Mucosa of stomach (tissue), 1 donor: ENCODE measurements at regions not wholly inside any gene's neighbourhood (a gene's known extent, or its start where the extent isn't known, plus 50 kb on each side); places are given as distances from the start of the nearest gene placed in this dataset.
"Not testable (repeated sequence)": the region's sequence is repeated elsewhere in the genome, so short reads cannot be mapped to it uniquely, and the experiment has no call there.

Experiments used
- H3K27me3 ChIP-seq: one replicate; pipeline ENCODE4 v1.7.0; 2013; ENCODE audit warnings: mild to moderate bottlenecking, low read length; ENCODE audit not compliant: control insufficient read depth, insufficient read depth
- H3K36me3 ChIP-seq: one replicate; pipeline ENCODE4 v1.7.0; 2013; ENCODE audit warnings: low read length; ENCODE audit not compliant: control insufficient read depth, insufficient read depth
- H3K4me1 ChIP-seq: one replicate; pipeline ENCODE4 v1.7.0; 2013; ENCODE audit warnings: mild to moderate bottlenecking, low read length; ENCODE audit not compliant: control insufficient read depth, insufficient read depth
- H3K4me3 ChIP-seq: one replicate; pipeline ENCODE4 v1.7.0; 2013; ENCODE audit warnings: low read length
- H3K9ac ChIP-seq: one replicate; pipeline ENCODE4 v1.7.0; 2013; ENCODE audit warnings: mild to moderate bottlenecking, low read length, moderate library complexity
- H3K9me3 ChIP-seq: one replicate; pipeline ENCODE4 v1.7.0; 2013; ENCODE audit warnings: mild to moderate bottlenecking, low read length, moderate library complexity; ENCODE audit not compliant: control insufficient read depth
- donor health status: Pancreatic carcinoma.

- not testable (repeated sequence) for H3K27me3 ChIP-seq, H3K9me3 ChIP-seq, H3K36me3 ChIP-seq, H3K9ac ChIP-seq, H3K4me3 ChIP-seq
- peaks cover 26% of the 10 kb centered on the region for H3K4me1 ChIP-seq
Measured at GRCh38 chr7:6927643-6928042, 101.6 kb upstream of the CCZ1B start.

- not testable (repeated sequence) for H3K9me3 ChIP-seq, H3K36me3 ChIP-seq, H3K27me3 ChIP-seq, H3K4me3 ChIP-seq, H3K9ac ChIP-seq
- H3K4me1 ChIP-seq, result peaks cover 14% of the 10 kb centered on the region
Measured at GRCh38 chr7:6929588-6929987, 103.5 kb upstream of the CCZ1B start.

GRCh38 chr7:6930081-6930635, 104.1 kb upstream of the CCZ1B start:
- H3K36me3 ChIP-seq, H3K9me3 ChIP-seq, H3K4me3 ChIP-seq, H3K9ac ChIP-seq, H3K27me3 ChIP-seq: not testable (repeated sequence)
- H3K4me1 ChIP-seq, result peaks cover 12% of the 10 kb centered on the region

GRCh38 chr7:6930787-6931186, 104.7 kb upstream of the CCZ1B start:
- H3K4me3 ChIP-seq, result not testable (repeated sequence)

DNA sequence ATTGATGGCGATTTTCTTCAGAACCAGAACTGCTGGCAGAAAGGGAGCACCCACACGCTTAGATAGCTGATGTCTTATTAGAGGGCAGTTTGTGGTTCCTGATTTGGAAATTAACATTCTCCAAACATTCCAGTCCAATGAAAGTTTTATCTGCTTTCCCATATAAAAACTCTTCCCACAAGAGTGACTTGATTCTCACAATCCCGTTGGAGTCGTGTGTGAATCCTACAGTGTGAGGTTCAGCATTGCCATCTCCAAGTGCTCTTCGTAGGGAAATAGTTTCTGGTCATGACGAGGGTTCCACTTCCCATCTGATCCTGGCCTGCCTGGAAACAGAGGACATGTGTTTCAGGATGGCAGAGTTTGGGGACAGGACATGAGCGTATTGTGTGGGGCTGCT, 105.4 kb upstream of the CCZ1B start:
- not testable (repeated sequence) for H3K27me3 ChIP-seq, H3K9me3 ChIP-seq, H3K4me3 ChIP-seq, H3K36me3 ChIP-seq, H3K4me1 ChIP-seq, H3K9ac ChIP-seq

More at GRCh38 chr7:6930787-6931186, 104.7 kb upstream of the CCZ1B start:
- H3K36me3 ChIP-seq, H3K9ac ChIP-seq, H3K27me3 ChIP-seq, H3K4me1 ChIP-seq, H3K9me3 ChIP-seq: not testable (repeated sequence)

GRCh38 chr7:6933954-6934632, 108.0 kb upstream of the CCZ1B start:
- not testable (repeated sequence) for H3K9me3 ChIP-seq, H3K4me1 ChIP-seq, H3K27me3 ChIP-seq, H3K9ac ChIP-seq, H3K4me3 ChIP-seq, H3K36me3 ChIP-seq

DNA sequence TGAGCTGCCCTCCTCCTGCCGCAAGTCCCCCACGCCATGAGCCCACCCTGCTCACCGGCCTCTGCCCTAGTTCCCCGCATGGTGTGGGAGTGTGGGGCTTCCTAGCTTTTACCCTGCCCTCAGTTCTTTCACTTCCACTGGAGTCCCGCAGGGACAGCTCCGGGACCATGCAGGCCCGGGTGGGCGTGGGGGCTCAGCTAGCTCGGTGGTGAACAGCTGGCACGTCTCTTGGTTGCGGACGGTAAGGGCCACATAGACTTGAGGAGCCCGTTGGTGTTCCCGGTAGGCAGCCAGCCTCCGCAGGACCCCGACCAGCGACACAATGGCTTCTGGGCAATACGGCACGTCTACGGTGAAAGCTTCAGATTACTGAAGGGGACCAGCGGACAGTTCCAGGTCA, 108.9 kb upstream of the CCZ1B start:
- Histone ChIP-seq H3K9ac (no peak overlapping the region), H3K4me3 (no peak overlapping the region), H3K36me3 (no peaks in the 10 kb centered on the region), H3K4me1 (peaks cover 4% of the 10 kb centered on the region), H3K27me3 (no peaks in the 10 kb centered on the region), H3K9me3 (no peaks in the 10 kb centered on the region)

DNA sequence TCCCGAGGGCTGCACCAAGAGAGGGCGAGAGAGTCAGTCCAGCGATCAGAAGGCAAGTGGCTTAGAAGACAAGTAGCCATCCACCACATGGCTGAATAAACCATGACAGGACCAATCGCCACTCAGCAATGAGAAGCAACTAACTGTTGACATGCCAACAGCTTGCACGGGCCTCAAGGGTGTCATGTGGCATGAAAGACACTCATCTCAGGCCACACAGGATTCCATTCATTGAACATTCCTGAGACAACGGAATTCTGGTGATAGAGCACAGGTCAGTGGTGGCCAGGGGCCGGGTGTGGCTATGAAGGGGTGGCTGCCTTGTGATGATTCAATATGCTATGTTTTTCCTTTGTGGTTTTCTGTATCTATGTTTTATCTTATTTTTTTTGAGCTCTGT, 110.6 kb upstream of the CCZ1B start:
- H3K36me3 ChIP-seq, H3K27me3 ChIP-seq, H3K4me1 ChIP-seq, H3K9me3 ChIP-seq, H3K4me3 ChIP-seq, H3K9ac ChIP-seq: not testable (repeated sequence)

- H3K27me3 ChIP-seq, H3K4me1 ChIP-seq, H3K4me3 ChIP-seq, H3K36me3 ChIP-seq, H3K9ac ChIP-seq, H3K9me3 ChIP-seq: not testable (repeated sequence)
Measured at GRCh38 chr7:6937746-6938145, 111.7 kb upstream of the CCZ1B start.

- not testable (repeated sequence) for H3K4me3 ChIP-seq, H3K4me1 ChIP-seq, H3K27me3 ChIP-seq, H3K9ac ChIP-seq, H3K9me3 ChIP-seq, H3K36me3 ChIP-seq
Measured at GRCh38 chr7:6938284-6938683, 112.2 kb upstream of the CCZ1B start.

- not testable (repeated sequence) for H3K27me3 ChIP-seq, H3K4me1 ChIP-seq, H3K9ac ChIP-seq, H3K4me3 ChIP-seq, H3K9me3 ChIP-seq, H3K36me3 ChIP-seq
Measured at GRCh38 chr7:6939126-6939525, 113.1 kb upstream of the CCZ1B start.

DNA sequence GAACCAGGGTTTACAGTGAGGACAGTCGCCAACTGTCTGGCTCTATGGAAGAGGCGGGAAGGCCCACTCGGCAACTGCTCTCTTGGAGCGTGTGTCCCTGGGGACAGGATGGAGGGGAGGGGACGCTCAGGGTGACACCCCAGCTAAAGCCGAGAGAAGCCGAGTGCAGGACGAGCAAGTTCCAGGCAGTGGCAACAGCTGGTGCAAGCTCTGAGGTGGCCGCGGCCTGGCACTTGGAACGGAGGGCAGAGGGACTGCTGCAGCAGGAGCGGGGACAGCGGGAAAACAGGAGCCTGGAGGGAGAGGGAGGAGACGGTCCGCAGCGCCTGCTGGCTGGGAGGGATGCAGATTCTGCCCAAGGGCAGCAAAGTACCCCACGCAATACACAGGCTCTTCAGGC, 113.8 kb upstream of the CCZ1B start:
- H3K9ac ChIP-seq, H3K4me1 ChIP-seq, H3K27me3 ChIP-seq, H3K36me3 ChIP-seq, H3K4me3 ChIP-seq, H3K9me3 ChIP-seq: not testable (repeated sequence)

- not testable (repeated sequence) for H3K4me3 ChIP-seq, H3K27me3 ChIP-seq, H3K9ac ChIP-seq, H3K4me1 ChIP-seq, H3K9me3 ChIP-seq, H3K36me3 ChIP-seq
Measured at GRCh38 chr7:6946873-6947272, 120.8 kb upstream of the CCZ1B start.
